ENCODE measurements at regions not wholly inside any gene's neighbourhood (a gene's known extent, or its start where the extent isn't known, plus 50 kb on each side); places are given as distances from the start of the nearest gene placed in this dataset.

DNA sequence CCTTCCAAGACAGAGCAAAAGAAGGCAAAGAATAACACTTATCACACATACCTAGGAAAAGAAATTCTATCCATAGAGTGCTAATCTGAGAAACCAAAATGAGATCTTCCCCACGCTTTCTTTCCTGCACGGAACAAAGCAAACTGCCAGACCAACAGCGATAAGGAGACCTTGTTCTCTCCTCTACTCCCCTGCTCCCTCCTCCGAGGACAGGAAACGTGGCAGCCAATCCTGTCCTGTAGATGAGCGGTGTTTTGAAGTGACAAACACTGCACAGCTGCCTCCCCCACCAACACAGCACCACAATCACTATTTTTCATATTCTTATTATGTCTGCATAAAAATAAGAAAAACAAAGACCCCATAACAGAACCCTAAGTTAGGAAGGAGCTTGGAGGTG lies 113.9 kb upstream of the IRS2 start:
- H3K9me3 Mint-ChIP-seq, result peaks cover 4% of the 10 kb centered on the region
- no peaks in the 10 kb centered on the region for H3K79me2 ChIP-seq (ENCODE audit: low read depth)
- H3K27ac Mint-ChIP-seq, result no peak overlapping the region
- peak overlapping the region; percentile 69 for H2AFZ ChIP-seq (replicated peaks)
- peaks cover 5% of the 10 kb centered on the region for H3K27me3 ChIP-seq
- no peak overlapping the region for H3K9ac ChIP-seq
- H3K36me3 ChIP-seq, result no peaks in the 10 kb centered on the region
- H3F3A ChIP-seq (ENCODE audit: low read depth), result no peaks in the 10 kb centered on the region
- H3K36me3 Mint-ChIP-seq, result no peaks in the 10 kb centered on the region
- peaks cover 9% of the 10 kb centered on the region for H3K4me1 Mint-ChIP-seq
- peaks cover 5% of the 10 kb centered on the region for H3K27me3 Mint-ChIP-seq (ENCODE audit: insufficient read depth, low read depth)
- no peak overlapping the region for H3K27ac ChIP-seq
- H3K4me1 ChIP-seq, result no peaks in the 10 kb centered on the region
- DNase-seq (ENCODE audit: low spot score), result peak; percentile 32
- H3K4me2 ChIP-seq, result peak overlapping the region; percentile 64
- peak overlapping the region; percentile 16 for H3K4me3 ChIP-seq
- no peak for TF ChIP-seq EZH2phosphoT487 (IDR thresholded peaks at IDR 0.05)
- TF ChIP-seq, protein P1, sequence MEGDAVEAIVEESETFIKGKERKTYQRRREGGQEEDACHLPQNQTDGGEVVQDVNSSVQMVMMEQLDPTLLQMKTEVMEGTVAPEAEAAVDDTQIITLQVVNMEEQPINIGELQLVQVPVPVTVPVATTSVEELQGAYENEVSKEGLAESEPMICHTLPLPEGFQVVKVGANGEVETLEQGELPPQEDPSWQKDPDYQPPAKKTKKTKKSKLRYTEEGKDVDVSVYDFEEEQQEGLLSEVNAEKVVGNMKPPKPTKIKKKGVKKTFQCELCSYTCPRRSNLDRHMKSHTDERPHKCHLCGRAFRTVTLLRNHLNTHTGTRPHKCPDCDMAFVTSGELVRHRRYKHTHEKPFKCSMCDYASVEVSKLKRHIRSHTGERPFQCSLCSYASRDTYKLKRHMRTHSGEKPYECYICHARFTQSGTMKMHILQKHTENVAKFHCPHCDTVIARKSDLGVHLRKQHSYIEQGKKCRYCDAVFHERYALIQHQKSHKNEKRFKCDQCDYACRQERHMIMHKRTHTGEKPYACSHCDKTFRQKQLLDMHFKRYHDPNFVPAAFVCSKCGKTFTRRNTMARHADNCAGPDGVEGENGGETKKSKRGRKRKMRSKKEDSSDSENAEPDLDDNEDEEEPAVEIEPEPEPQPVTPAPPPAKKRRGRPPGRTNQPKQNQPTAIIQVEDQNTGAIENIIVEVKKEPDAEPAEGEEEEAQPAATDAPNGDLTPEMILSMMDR (IDR thresholded peaks at IDR 0.05), result no peak
- no peak for TF ChIP-seq EZH2 (IDR thresholded peaks at IDR 0.05)
- H4K20me1 ChIP-seq (ENCODE audit: low read depth), result no peaks in the 10 kb centered on the region
- no peaks in the 10 kb centered on the region for H3K9me3 ChIP-seq (ENCODE audit: low read depth)
- H3K4me3 Mint-ChIP-seq, result peak overlapping the region; percentile 48

DNA sequence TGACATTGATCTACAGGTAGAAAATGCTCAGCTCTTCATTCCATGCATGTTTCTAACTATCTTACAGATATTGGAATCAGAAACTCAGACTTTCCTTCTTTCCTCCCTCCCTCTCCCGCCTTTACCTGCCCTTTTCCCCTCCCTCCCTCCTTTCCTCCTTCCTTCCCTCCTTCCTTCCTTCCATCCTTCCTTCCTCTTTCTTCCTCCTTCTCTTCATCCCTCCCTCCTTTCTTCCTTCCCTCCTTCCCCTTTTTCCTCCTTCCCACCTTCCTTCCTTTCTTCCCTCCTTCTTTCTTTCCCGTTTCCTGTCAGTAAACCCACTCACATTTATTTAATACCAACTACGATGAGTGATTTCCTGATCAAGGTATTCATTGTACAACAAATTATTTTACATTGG lies 113.4 kb upstream of the IRS2 start:
- no peak overlapping the region for H3K4me3 Mint-ChIP-seq

DNA sequence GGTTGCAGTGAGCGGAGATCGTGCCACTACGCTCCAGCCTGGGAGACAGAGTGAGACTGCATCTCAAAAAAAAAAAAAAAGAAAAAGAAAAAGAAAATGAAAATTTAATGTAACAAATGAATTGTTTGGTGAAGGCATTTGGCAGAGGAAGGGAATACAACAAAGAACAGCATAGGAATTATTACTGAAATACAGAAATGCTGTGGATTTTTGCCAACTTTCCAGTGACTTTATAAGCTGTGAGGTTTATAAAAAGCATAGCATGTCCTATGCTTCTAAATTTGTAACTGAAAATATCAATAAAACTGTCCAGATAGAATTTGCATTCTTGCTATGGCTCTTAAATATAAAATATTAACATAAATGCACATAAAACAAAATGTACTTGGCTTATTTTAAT lies 112.9 kb upstream of the IRS2 start:
- H3K79me2 ChIP-seq (ENCODE audit: low read depth), result no peaks in the 10 kb centered on the region
- no peak overlapping the region for H3K27ac Mint-ChIP-seq
- H3K9me3 ChIP-seq (ENCODE audit: low read depth), result no peaks in the 10 kb centered on the region
- H3K4me1 ChIP-seq, result no peaks in the 10 kb centered on the region
- H3K27ac ChIP-seq, result no peak overlapping the region
- no peaks in the 10 kb centered on the region for H4K20me1 ChIP-seq (ENCODE audit: low read depth)
- H3K36me3 Mint-ChIP-seq, result no peaks in the 10 kb centered on the region
- H3K27me3 ChIP-seq, result peaks cover 5% of the 10 kb centered on the region
- H3F3A ChIP-seq (ENCODE audit: low read depth), result no peaks in the 10 kb centered on the region
- no peak overlapping the region for H3K9ac ChIP-seq
- H2AFZ ChIP-seq (replicated peaks), result no peak overlapping the region
- no peak overlapping the region for H3K4me3 Mint-ChIP-seq
- peaks cover 5% of the 10 kb centered on the region for H3K27me3 Mint-ChIP-seq (ENCODE audit: insufficient read depth, low read depth)
- peaks cover 9% of the 10 kb centered on the region for H3K4me1 Mint-ChIP-seq
- no peak overlapping the region for H3K4me2 ChIP-seq
- peaks cover 4% of the 10 kb centered on the region for H3K9me3 Mint-ChIP-seq
- no peak for DNase-seq (ENCODE audit: low spot score)
- no peak overlapping the region for H3K4me3 ChIP-seq
- no peaks in the 10 kb centered on the region for H3K36me3 ChIP-seq
- TF ChIP-seq EZH2 (IDR thresholded peaks at IDR 0.05) (no peak), EZH2phosphoT487 (IDR thresholded peaks at IDR 0.05) (no peak)
- TF ChIP-seq, protein P1 (IDR thresholded peaks at IDR 0.05), result no peak

More for the DNA sequence above, 113.4 kb upstream of the IRS2 start:
- Histone ChIP-seq H3K27ac (no peak overlapping the region), H3K4me1 (no peaks in the 10 kb centered on the region), H4K20me1 (ENCODE audit: low read depth) (no peaks in the 10 kb centered on the region), H3K4me3 (peak overlapping the region; percentile 16), H3K36me3 (no peaks in the 10 kb centered on the region), H3K9me3 (ENCODE audit: low read depth) (no peaks in the 10 kb centered on the region), H2AFZ (replicated peaks) (peak overlapping the region; percentile 69), H3K4me2 (peak overlapping the region; percentile 64), H3K79me2 (ENCODE audit: low read depth) (no peaks in the 10 kb centered on the region), H3F3A (ENCODE audit: low read depth) (no peaks in the 10 kb centered on the region), H3K9ac (no peak overlapping the region), H3K27me3 (peaks cover 5% of the 10 kb centered on the region)
- H3K27me3 Mint-ChIP-seq (ENCODE audit: insufficient read depth, low read depth), result peaks cover 5% of the 10 kb centered on the region
- DNase-seq (ENCODE audit: low spot score), result no peak
- peaks cover 9% of the 10 kb centered on the region for H3K4me1 Mint-ChIP-seq
- TF ChIP-seq EZH2 (IDR thresholded peaks at IDR 0.05), result no peak
- TF ChIP-seq EZH2phosphoT487 (IDR thresholded peaks at IDR 0.05), result no peak
- TF ChIP-seq, protein P1 (IDR thresholded peaks at IDR 0.05), result no peak
- H3K9me3 Mint-ChIP-seq, result peaks cover 4% of the 10 kb centered on the region
- H3K36me3 Mint-ChIP-seq, result no peaks in the 10 kb centered on the region
- no peak overlapping the region for H3K27ac Mint-ChIP-seq

Measured in neural progenitor cell (in vitro differentiated cells).